ENCODE measurements at regions not wholly inside any gene's neighbourhood (a gene's known extent, or its start where the extent isn't known, plus 50 kb on each side); places are given as distances from the start of the nearest gene placed in this dataset.
"Not testable (repeated sequence)": the region's sequence is repeated elsewhere in the genome, so short reads cannot be mapped to it uniquely, and the experiment has no call there.

DNA sequence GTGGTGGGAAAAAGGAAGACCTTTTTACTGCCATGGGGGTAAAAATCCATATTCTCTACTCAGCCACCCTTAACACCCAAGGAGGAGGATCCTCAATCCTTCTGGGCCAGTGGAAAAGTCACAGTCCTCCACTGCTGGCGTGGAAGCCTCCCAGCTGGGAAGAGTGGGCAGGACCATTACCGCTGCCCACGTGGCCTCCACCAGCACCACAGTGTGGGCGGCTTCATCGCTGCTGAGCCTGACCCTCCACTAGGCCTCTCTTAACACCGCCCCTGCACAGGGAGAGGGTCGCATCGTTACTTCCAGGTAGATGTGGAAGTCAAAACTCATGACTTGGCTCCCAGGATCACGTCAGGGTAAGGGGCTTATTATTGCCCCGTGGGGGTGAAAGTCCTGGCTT, 656.5 kb downstream of the SUCLG1 start:
- Histone ChIP-seq H3K4me1 (replicated peaks) (no peaks in the 10 kb centered on the region), H3K27me3 (replicated peaks) (no peaks in the 10 kb centered on the region), H3K36me3 (no peaks in the 10 kb centered on the region), H3K27ac (no peak overlapping the region), H3K9me3 (replicated peaks) (no peaks in the 10 kb centered on the region), H3K4me3 (no peak overlapping the region)
- no peak for DNase-seq (ENCODE audit: low read depth in 1 of 2, low spot score in 2 of 2)

DNA sequence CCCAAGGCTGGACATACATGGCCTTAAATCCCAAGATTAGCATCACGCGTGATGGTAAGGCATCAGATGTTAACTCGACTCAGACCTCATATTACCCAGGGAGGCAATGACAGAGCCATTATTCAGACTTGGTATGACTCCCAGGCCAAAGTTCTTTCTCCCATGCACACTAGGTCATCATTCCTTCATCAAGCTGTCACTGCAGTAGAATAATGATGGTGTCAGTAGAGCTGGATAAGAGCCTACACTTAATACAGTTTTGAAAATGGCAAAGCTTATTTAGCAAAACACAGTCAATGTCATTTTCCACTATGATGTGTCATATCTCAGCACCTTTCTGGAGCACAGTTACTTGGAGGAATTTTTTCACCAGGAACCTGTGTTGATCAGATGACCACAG, 663.3 kb downstream of the SUCLG1 start:
- DNase-seq (ENCODE audit: low read depth in 1 of 2, low spot score in 2 of 2), result no peak
- H3K4me1 ChIP-seq (replicated peaks), result no peaks in the 10 kb centered on the region
- H3K27ac ChIP-seq, result no peak overlapping the region
- no peaks in the 10 kb centered on the region for H3K9me3 ChIP-seq (replicated peaks)
- no peak overlapping the region for H3K4me3 ChIP-seq
- H3K27me3 ChIP-seq (replicated peaks), result no peaks in the 10 kb centered on the region
- H3K36me3 ChIP-seq, result no peaks in the 10 kb centered on the region

DNA sequence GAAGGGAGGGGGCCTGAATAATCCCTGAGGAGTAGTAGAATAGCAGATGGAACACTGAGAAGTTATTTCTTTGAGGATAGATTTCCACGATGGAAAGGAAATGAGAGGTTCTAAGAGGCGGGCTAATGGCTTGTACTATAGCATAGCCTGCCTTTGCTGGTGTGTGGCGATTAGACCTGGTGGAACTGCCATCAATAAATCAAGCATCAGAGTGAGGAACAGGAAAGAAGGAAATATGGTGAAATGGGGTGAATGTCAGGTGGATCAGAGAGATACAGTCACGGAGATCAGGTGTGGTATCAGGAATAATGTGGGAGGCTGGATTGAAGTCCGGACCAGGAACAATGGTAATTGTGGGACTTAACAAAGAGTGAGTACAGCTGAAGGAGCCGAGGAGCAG, 668.6 kb downstream of the SUCLG1 start:
- not testable (repeated sequence) for H3K4me1 ChIP-seq (replicated peaks)

DNA sequence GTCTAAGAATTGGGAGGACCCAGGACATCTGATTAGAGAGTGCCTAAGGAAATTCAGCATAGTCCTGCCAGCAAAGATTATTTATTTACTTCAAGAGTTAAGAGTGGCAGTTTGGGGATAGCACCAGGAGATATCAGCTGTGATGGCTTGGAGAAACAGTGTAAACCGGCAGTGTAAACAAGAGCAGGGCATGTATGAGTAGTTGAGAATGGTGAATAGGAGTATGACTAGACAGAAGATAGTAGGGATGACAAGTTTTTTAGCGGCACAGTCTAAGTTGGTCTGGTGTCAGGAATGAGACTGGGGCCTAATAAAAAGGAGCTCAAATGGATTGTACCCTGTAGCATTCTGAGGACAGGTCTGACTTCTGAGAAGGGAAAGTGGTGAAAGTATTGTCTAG, 669.4 kb downstream of the SUCLG1 start:
- not testable (repeated sequence) for H3K4me1 ChIP-seq (replicated peaks); H3K36me3 ChIP-seq; DNase-seq (ENCODE audit: low read depth in 1 of 2, low spot score in 2 of 2); H3K9me3 ChIP-seq (replicated peaks); H3K27me3 ChIP-seq (replicated peaks); H3K4me3 ChIP-seq; H3K27ac ChIP-seq

More for the DNA sequence above, 668.6 kb downstream of the SUCLG1 start:
- not testable (repeated sequence) for H3K27ac ChIP-seq; H3K4me3 ChIP-seq; DNase-seq (ENCODE audit: low read depth in 1 of 2, low spot score in 2 of 2); H3K27me3 ChIP-seq (replicated peaks); H3K36me3 ChIP-seq; H3K9me3 ChIP-seq (replicated peaks)

DNA sequence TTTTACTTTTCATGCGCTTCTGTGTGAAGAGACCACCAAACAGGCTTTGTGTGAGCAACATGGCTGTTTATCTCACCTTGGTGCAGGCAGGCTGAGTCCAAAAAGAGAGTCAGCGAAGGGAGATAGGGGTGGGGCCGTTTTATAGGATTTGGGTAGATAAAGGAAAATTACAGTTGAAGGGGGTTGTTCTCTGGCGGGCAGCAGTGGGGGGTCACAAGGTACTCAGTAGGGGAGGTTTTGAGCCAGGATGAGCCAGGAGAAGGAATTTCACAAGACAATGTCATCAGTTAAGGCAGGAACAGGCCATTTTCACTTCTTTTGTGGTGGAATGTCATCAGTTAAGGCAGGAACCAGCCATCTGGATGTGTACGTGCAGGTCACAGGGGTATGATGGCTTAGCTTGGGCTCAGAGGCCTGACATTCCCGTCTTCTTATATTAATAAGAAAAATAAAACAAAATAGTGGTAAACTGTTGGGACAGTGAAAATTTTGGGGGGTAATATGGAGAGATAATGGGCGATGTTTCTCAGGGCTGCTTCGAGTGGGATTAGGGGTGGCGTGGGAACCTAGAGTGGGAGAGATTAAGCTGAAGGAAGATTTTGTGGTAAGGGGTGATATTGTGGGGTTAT, 670.0 kb downstream of the SUCLG1 start:
- not testable (repeated sequence) for DNase-seq (ENCODE audit: low read depth in 1 of 2, low spot score in 2 of 2); H3K9me3 ChIP-seq (replicated peaks); H3K4me1 ChIP-seq (replicated peaks); H3K4me3 ChIP-seq; H3K36me3 ChIP-seq; H3K27me3 ChIP-seq (replicated peaks); H3K27ac ChIP-seq

DNA sequence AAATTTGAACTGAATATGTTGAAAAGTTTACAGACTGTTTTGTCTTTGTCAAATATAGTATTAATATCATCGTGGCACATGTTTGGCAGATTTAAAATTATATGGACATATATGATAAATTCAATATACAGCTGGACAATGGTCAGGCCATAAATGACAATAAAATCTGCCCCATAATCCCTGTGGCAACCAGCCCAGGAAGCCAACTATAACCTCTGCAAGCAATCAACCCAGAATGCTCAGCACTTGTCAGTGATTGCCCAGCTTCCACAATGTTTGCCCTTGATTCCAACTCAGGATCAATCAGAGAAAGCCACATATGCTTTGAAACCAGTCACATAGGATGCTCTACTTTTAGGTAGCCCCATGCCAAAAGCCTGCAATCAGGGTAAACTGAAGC, 671.9 kb downstream of the SUCLG1 start:
- no peak overlapping the region for H3K27ac ChIP-seq
- DNase-seq (ENCODE audit: low read depth in 1 of 2, low spot score in 2 of 2), result no peak
- H3K27me3 ChIP-seq (replicated peaks), result no peaks in the 10 kb centered on the region
- no peaks in the 10 kb centered on the region for H3K36me3 ChIP-seq
- H3K4me1 ChIP-seq (replicated peaks), result no peaks in the 10 kb centered on the region
- H3K4me3 ChIP-seq, result no peak overlapping the region
- no peaks in the 10 kb centered on the region for H3K9me3 ChIP-seq (replicated peaks)

DNA sequence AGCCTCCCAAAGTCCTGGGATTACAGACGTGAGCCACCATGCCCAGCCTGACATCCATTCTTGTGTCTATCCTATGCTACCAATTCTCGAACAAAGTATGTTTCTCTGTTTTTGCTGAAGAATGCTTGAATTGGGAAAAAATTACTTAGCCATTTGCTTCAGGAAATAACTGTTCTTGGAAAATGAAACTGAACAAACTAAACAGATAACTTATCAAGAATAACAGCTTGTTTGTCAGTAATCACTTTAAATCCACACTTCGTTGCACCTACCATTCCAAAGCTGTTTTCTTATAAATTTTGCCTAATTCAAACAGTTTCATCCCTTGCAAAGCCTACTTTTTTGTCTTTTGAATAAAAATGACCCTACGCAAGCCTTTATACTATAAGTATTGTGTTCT, 672.9 kb downstream of the SUCLG1 start:
- H3K4me1 ChIP-seq (replicated peaks), result no peaks in the 10 kb centered on the region
- no peaks in the 10 kb centered on the region for H3K9me3 ChIP-seq (replicated peaks)
- H3K27ac ChIP-seq, result no peak overlapping the region
- no peaks in the 10 kb centered on the region for H3K27me3 ChIP-seq (replicated peaks)
- no peak for DNase-seq (ENCODE audit: low read depth in 1 of 2, low spot score in 2 of 2)
- no peak overlapping the region for H3K4me3 ChIP-seq
- H3K36me3 ChIP-seq, result no peaks in the 10 kb centered on the region

DNA sequence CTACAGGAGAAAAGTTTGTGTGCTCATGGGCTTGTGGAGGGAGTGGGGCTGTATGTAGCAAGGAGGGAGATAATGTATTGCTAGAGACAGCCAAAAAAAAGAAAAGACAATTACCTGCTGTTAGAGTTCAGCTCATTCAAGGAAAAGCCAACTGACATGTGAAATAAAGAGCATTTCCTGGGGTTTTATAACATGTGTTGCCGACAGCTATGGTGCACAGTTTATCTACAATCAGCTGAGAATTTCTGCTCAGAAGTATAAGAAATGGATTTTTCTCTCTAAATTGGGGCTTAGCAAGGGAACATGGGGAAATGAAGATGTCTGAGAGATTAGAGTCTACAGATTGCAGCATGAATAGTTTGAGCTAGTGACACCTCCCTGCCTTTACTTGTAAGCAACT, 674.1 kb downstream of the SUCLG1 start:
- H3K36me3 ChIP-seq, result no peaks in the 10 kb centered on the region
- H3K9me3 ChIP-seq (replicated peaks), result no peaks in the 10 kb centered on the region
- no peak overlapping the region for H3K27ac ChIP-seq
- DNase-seq (ENCODE audit: low read depth in 1 of 2, low spot score in 2 of 2), result no peak
- H3K4me3 ChIP-seq, result no peak overlapping the region
- H3K4me1 ChIP-seq (replicated peaks), result no peaks in the 10 kb centered on the region
- H3K27me3 ChIP-seq (replicated peaks), result no peaks in the 10 kb centered on the region

DNA sequence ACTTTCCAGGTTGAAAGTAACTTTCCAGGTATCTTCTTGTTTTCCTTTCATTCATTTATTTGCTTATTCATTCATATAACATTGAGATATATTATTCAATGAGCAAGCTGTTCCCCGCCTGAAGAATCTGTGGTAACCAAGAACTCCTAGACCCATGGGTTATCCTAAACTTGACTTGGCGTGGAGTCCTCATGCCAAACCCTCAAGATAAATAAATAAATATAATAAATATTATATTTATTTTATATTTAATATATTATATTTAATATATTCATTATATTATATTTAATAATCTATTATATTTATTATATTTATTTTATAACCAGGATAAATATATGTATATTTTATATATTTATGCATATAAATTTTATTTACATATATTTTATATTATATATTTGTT, 674.8 kb downstream of the SUCLG1 start:
- H3K27me3 ChIP-seq (replicated peaks), result no peaks in the 10 kb centered on the region
- no peaks in the 10 kb centered on the region for H3K4me1 ChIP-seq (replicated peaks)
- no peaks in the 10 kb centered on the region for H3K36me3 ChIP-seq
- no peak overlapping the region for H3K4me3 ChIP-seq
- no peak for DNase-seq (ENCODE audit: low read depth in 1 of 2, low spot score in 2 of 2)
- no peak overlapping the region for H3K27ac ChIP-seq
- H3K9me3 ChIP-seq (replicated peaks), result no peaks in the 10 kb centered on the region

DNA sequence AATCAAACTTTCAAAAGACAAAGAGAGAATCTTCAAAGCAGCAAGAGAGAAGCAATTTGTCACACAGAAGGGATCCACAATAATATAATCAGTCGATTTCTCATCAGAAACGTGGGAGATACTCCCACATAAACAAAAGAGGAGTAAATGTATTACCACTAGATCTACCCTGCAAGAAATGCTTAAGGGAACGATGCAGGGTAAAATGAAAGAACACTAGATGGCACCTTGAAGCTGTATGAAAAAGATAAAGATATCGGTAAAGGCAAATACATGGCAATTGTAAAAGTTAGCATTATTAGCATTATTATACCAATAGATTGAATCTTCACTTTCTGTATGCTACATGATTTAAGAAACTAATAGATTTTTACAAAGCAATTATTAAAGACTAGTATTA, 677.0 kb downstream of the SUCLG1 start:
- Histone ChIP-seq H3K9me3 (replicated peaks) (no peaks in the 10 kb centered on the region), H3K4me3 (no peak overlapping the region), H3K4me1 (replicated peaks) (no peaks in the 10 kb centered on the region), H3K36me3 (no peaks in the 10 kb centered on the region), H3K27ac (no peak overlapping the region), H3K27me3 (replicated peaks) (no peaks in the 10 kb centered on the region)
- no peak for DNase-seq (ENCODE audit: low read depth in 1 of 2, low spot score in 2 of 2)

DNA sequence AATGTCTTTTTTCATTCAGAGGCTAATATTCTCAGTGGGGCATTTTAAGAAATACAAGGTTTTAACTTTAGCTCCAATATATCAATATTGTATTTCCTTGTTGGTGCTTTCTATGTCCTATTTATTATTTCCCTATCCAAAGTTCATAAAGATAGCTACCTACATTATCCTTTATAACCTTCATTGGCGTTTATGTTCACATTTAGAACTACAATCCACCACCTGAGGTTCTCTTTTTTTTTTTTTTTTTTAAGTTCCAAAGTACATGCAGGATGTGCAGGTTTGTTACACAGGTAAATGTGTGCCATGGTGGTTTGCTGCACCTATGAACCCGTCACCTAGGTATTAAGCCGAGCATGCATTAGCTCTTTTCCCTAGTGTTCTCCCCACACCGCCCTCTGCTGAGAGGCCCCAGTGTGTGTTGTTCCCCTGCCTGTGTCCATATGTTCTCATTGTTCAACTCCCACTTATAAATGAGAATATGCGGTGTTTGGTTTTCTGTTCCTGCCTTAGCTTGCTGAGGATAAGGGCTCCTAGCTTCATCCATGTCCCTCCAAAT, 694.6 kb downstream of the SUCLG1 start:
- no peaks in the 10 kb centered on the region for H3K9me3 ChIP-seq (replicated peaks)
- H3K4me3 ChIP-seq, result no peak overlapping the region
- no peaks in the 10 kb centered on the region for H3K4me1 ChIP-seq (replicated peaks)
- no peaks in the 10 kb centered on the region for H3K27me3 ChIP-seq (replicated peaks)
- H3K36me3 ChIP-seq, result no peaks in the 10 kb centered on the region
- no peak for DNase-seq (ENCODE audit: low read depth in 1 of 2, low spot score in 2 of 2)
- no peak overlapping the region for H3K27ac ChIP-seq

DNA sequence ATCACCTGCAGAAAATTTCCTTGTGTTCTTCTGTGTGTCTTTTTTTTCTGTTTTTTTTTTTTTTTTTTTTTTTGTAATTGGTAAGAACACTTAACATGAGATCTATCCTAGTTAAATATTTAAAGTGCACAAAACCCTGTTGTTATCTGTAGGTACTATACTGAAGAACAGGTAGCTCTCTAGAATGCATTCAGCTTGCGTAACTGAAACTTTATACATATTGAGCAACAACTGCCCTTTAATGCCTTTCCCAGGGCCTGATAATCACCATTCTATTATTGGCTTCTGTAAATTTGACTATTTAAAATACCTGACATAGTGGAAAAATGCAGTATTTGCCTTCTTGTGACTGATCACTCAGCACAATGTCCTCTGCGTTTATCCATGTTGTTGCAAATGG, 701.8 kb downstream of the SUCLG1 start:
- no peak for DNase-seq (ENCODE audit: low read depth in 1 of 2, low spot score in 2 of 2)
- Histone ChIP-seq H3K36me3 (no peaks in the 10 kb centered on the region), H3K27me3 (replicated peaks) (no peaks in the 10 kb centered on the region), H3K4me3 (no peak overlapping the region), H3K4me1 (replicated peaks) (no peaks in the 10 kb centered on the region), H3K27ac (no peak overlapping the region), H3K9me3 (replicated peaks) (no peaks in the 10 kb centered on the region)

DNA sequence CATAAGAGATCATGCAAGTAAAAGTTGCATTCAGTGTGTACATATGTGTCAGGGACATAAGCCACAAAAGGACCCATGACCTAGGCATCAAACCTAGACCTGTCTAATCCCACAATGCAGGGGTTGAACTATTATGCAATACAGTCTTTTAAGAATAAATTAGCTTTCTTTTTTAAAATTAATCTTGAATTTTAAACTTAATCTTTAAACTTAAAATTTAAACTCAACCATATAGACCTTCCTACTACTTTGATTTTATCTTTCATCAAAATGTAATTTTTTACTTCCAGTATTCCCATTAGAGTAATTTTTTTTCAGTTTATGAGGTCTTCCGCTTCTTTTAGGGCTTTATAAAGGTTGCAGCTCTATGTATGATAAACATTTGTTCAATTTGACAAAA, 702.9 kb downstream of the SUCLG1 start:
- no peak for DNase-seq (ENCODE audit: low read depth in 1 of 2, low spot score in 2 of 2)
- no peaks in the 10 kb centered on the region for H3K27me3 ChIP-seq (replicated peaks)
- H3K36me3 ChIP-seq, result no peaks in the 10 kb centered on the region
- H3K9me3 ChIP-seq (replicated peaks), result no peaks in the 10 kb centered on the region
- no peak overlapping the region for H3K27ac ChIP-seq
- no peaks in the 10 kb centered on the region for H3K4me1 ChIP-seq (replicated peaks)
- no peak overlapping the region for H3K4me3 ChIP-seq

DNA sequence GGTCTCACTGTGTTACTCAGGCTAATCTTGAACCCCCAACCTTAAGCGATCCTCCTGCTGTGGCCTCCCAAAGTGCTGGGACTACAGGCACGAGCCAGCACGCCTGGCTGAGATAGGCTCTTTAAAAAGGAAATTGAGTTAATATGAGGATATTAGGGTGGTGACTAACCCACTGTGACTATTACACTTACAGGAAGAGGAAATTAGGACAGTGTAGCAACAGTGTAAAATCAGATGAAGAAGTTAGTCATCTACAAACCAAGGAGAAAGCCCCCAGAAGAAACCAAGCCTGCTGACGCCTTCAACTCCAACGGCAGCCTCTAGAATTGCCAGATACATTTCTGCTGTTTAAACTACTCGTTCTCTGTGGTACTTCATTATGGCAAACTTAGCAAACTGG, 711.9 kb downstream of the SUCLG1 start:
- Histone ChIP-seq H3K27me3 (replicated peaks) (no peaks in the 10 kb centered on the region), H3K4me1 (replicated peaks) (no peaks in the 10 kb centered on the region), H3K9me3 (replicated peaks) (no peaks in the 10 kb centered on the region), H3K27ac (no peak overlapping the region), H3K4me3 (no peak overlapping the region), H3K36me3 (no peaks in the 10 kb centered on the region)
- no peak for DNase-seq (ENCODE audit: low read depth in 1 of 2, low spot score in 2 of 2)

DNA sequence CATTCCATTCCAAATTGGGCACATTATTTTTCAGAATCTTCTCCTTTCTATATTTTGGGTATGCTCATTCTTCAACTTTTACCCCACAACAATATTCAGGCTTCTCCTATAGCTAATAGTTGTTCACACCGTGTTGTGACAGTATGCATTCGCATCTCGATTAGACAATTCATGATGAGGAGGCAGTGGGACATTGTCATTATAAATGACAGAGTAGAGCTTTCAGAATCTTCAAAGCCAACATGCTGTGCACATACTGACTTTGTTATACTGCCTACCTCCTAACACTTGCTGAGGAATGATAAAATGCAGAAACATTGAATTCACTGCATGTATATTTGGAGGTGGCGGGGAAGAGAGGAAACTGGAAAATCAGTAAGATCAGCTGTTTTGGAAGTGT, 714.2 kb downstream of the SUCLG1 start:
- H3K9me3 ChIP-seq (replicated peaks), result no peaks in the 10 kb centered on the region
- no peaks in the 10 kb centered on the region for H3K27me3 ChIP-seq (replicated peaks)
- H3K4me3 ChIP-seq, result no peak overlapping the region
- H3K36me3 ChIP-seq, result no peaks in the 10 kb centered on the region
- DNase-seq (ENCODE audit: low read depth in 1 of 2, low spot score in 2 of 2), result no peak
- H3K4me1 ChIP-seq (replicated peaks), result no peaks in the 10 kb centered on the region
- no peak overlapping the region for H3K27ac ChIP-seq
